ENCODE measurements at regions not wholly inside any gene's neighbourhood (a gene's known extent, or its start where the extent isn't known, plus 50 kb on each side); places are given as distances from the start of the nearest gene placed in this dataset.

GRCh38 chr3:34361921-34362320, 563.5 kb downstream of the PDCD6IP start (continued):
- TF ChIP-seq ZNF281 (CRISPR knock-in tag; IDR thresholded peaks at IDR 0.05) (no peak), HMGXB4 (CRISPR knock-in tag; IDR thresholded peaks at IDR 0.05) (no peak), SP1 (CRISPR knock-in tag; conservative IDR thresholded peaks at IDR 0.05) (no peak), ZBTB21 (CRISPR knock-in tag; IDR thresholded peaks at IDR 0.05; ENCODE audit: borderline replicate concordance) (no peak)

GRCh38 chr3:34362910-34363309, 564.5 kb downstream of the PDCD6IP start:
- CTCF ChIA-PET = no interaction called here
- no peaks in the 10 kb centered on the region for H3K36me3 Mint-ChIP-seq
- no peak for ATAC-seq
- peaks cover 12% of the 10 kb centered on the region for H3K9me3 Mint-ChIP-seq
- H3K27ac Mint-ChIP-seq = no peak overlapping the region
- H3K4me1 Mint-ChIP-seq = peaks cover 9% of the 10 kb centered on the region
- no peak overlapping the region for H3K4me3 Mint-ChIP-seq
- DNase-seq (ENCODE audit: low spot score) = no peak
- no peaks in the 10 kb centered on the region; the same call in 1 of the 2 replicates for H3K27me3 Mint-ChIP-seq (ENCODE audit: low read depth)
- POLR2A ChIA-PET = no interaction called here
- TF ChIP-seq OVOL2 (CRISPR knock-in tag; IDR thresholded peaks at IDR 0.05; ENCODE audit: borderline replicate concordance) = no peak
- no peak for TF ChIP-seq E2F5 (CRISPR knock-in tag; IDR thresholded peaks at IDR 0.05)
- TF ChIP-seq USF2 (CRISPR knock-in tag; IDR thresholded peaks at IDR 0.05) = no peak
- TF ChIP-seq ZNF281 (CRISPR knock-in tag; IDR thresholded peaks at IDR 0.05) = no peak
- TF ChIP-seq ETV6 (CRISPR knock-in tag; IDR thresholded peaks at IDR 0.05) = no peak
- no peak for TF ChIP-seq USF1 (CRISPR knock-in tag; IDR thresholded peaks at IDR 0.05)
- no peak for TF ChIP-seq PRDM15 (CRISPR knock-in tag; IDR thresholded peaks at IDR 0.05)
- TF ChIP-seq PREB (CRISPR knock-in tag; IDR thresholded peaks at IDR 0.05; ENCODE audit: borderline replicate concordance) = no peak
- TF ChIP-seq NR3C1 (CRISPR knock-in tag; conservative IDR thresholded peaks at IDR 0.05; ENCODE audit: low read depth) = no peak
- no peak for TF ChIP-seq ZNF425 (CRISPR knock-in tag; conservative IDR thresholded peaks at IDR 0.05)
- TF ChIP-seq CDX4 (CRISPR knock-in tag; IDR thresholded peaks at IDR 0.05; ENCODE audit: borderline replicate concordance) = no peak
- no peak for TF ChIP-seq HMGA2 (CRISPR knock-in tag; IDR thresholded peaks at IDR 0.05)

All from WTC11 (cell line).